Panc1 (cell line): ENCODE measurements at regions not wholly inside any gene's neighbourhood (a gene's known extent, or its start where the extent isn't known, plus 50 kb on each side); places are given as distances from the start of the nearest gene placed in this dataset.

Experiments
- ATAC-seq: fragments of 200-7000 bp; cut with Tn5 transposase; 2 replicates; pipeline ENCODE4 v1.9.1; 2020; ENCODE audit warnings: mild to moderate bottlenecking, moderate library complexity
- BruUV-seq: library from RNA; stranded (reverse); fragments of 400-500 nt; replicated peaks from 2 replicates; lab custom pipeline; 2021; lab: Mats Ljungman, UMichigan
- CTCF ChIA-PET: fragments of 300-600 bp; sonication (Branson Sonifier 250); formaldehyde crosslinking; loops from one replicate; lab custom pipeline; 2022; ENCODE audit warnings: antibody characterized with exemption; lab: Charles Lee
- POLR2A ChIA-PET: fragments of 300-600 bp; sonication (Branson Sonifier 250); formaldehyde crosslinking; loops from one replicate; lab custom pipeline; 2022; ENCODE audit warnings: antibody characterized with exemption; lab: Charles Lee
- DNase-seq: peaks from one replicate; pipeline ENCODE4 v3.0.0-alpha.2; 2010; ENCODE audit warnings: low read depth, low spot score
- H3K27ac ChIP-seq: 2 replicates; pipeline ENCODE4 v1.5.1; 2011; ENCODE audit warnings: mild to moderate bottlenecking, low read length, inconsistent platforms
- H3K27me3 ChIP-seq: fragments of 200-500 bp; sonication (Bioruptor generic); 2 replicates; pipeline ENCODE4 v1.6.0; 2014; ENCODE audit warnings: low read length, inconsistent platforms; ENCODE audit not compliant: control insufficient read depth, insufficient read depth
- H3K36me3 ChIP-seq: fragments of 200-500 bp; sonication (Bioruptor generic); 2 replicates; pipeline ENCODE4 v1.5.1; 2014; ENCODE audit warnings: inconsistent platforms, mild to moderate bottlenecking, low read length, moderate library complexity; ENCODE audit not compliant: control insufficient read depth, insufficient read depth
- H3K4me1 ChIP-seq: 2 replicates; pipeline ENCODE4 v1.5.1; 2011; ENCODE audit warnings: inconsistent platforms, mild to moderate bottlenecking, low read length, moderate library complexity; ENCODE audit not compliant: control insufficient read depth, insufficient read depth
- H3K4me3 ChIP-seq, 2 experiments: 2 replicates each; pipeline ENCODE4 v1.5.1; 2011 to 2012; ENCODE audit warnings: low read depth in 2 of 2, low read length in 2 of 2, mild to moderate bottlenecking in 2 of 2, inconsistent platforms in 1 of 2, moderate library complexity in 1 of 2
- H3K9me3 ChIP-seq: fragments of 200-500 bp; sonication (Bioruptor generic); 2 replicates; pipeline ENCODE4 v1.5.1; 2014; ENCODE audit warnings: low read depth, mild to moderate bottlenecking, inconsistent platforms, low read length, moderate library complexity; ENCODE audit not compliant: control insufficient read depth, insufficient read depth
- POLR2AphosphoS5 ChIP-seq: IDR thresholded peaks from 2 replicates; pipeline ENCODE4 v1.6.1; 2012; ENCODE audit warnings: mild to moderate bottlenecking, low read depth, low read length, moderate library complexity
- REST ChIP-seq, 2 experiments: IDR thresholded peaks; 2 replicates each; pipeline ENCODE4 v1.6.1; 2011 to 2012; ENCODE audit warnings: low read depth in 2 of 2, control low read depth in 1 of 2, low read length in 1 of 2, mild to moderate bottlenecking in 1 of 2, moderate library complexity in 1 of 2; ENCODE audit not compliant: insufficient read depth in 1 of 2
- SIN3A ChIP-seq: IDR thresholded peaks from 2 replicates; pipeline ENCODE4 v1.6.1; 2012; ENCODE audit warnings: low read depth, mild to moderate bottlenecking, low read length, moderate library complexity, borderline replicate concordance; ENCODE audit not compliant: insufficient read depth
- TCF7L2 ChIP-seq: IDR thresholded peaks from 2 replicates; pipeline ENCODE4 v1.6.1; 2011; ENCODE audit warnings: mild to moderate bottlenecking, low read depth, low read length, inconsistent platforms
- in situ Hi-C: cut with HindIII; loops from 2 replicates; pipeline ENCODE4 v1.10.0; 2016; ENCODE audit warnings: low sequenced_read_pairs, low pct_unique_long_range_greater_than_20kb
- intact Hi-C: fragments of 100-400 bp; cut with micrococcal nuclease; formaldehyde crosslinking; loops from one replicate; pipeline ENCODE4 v1.10.0; 2022; ENCODE audit not compliant: unreplicated experiment
- TF ChIP-seq, protein P1 (sequence below): fragments of 450-650 bp; IDR thresholded peaks from 2 replicates; pipeline ENCODE4 v1.5.1; 2017; ENCODE audit warnings: mild to moderate bottlenecking

GRCh38 chr7:46551603-46552002 lies 630.5 kb upstream of the IGFBP3 start:
- 0 out of 2 replicates have a peak, but pooled peaks cover 6% of the 10 kb centered on the region for H3K9me3 ChIP-seq
- H3K27ac ChIP-seq = no peak overlapping the region
- ATAC-seq (no peak), DNase-seq (no peak)
- no peaks in the 10 kb centered on the region; the same call in 1 of the 2 replicates for H3K36me3 ChIP-seq
- CTCF ChIA-PET = no interaction called here
- no peaks in the 10 kb centered on the region for H3K4me1 ChIP-seq
- intact Hi-C loops = no loop called here
- TF ChIP-seq SIN3A = no peak
- TF ChIP-seq TCF7L2 = no peak
- no peak for TF ChIP-seq REST (IDR thresholded peaks at IDR 0.05; ENCODE audit: insufficient read depth in 1 of 2, low read depth in 2 of 2, low read length in 1 of 2)
- TF ChIP-seq POLR2AphosphoS5 = no peak
- TF ChIP-seq, protein P1, sequence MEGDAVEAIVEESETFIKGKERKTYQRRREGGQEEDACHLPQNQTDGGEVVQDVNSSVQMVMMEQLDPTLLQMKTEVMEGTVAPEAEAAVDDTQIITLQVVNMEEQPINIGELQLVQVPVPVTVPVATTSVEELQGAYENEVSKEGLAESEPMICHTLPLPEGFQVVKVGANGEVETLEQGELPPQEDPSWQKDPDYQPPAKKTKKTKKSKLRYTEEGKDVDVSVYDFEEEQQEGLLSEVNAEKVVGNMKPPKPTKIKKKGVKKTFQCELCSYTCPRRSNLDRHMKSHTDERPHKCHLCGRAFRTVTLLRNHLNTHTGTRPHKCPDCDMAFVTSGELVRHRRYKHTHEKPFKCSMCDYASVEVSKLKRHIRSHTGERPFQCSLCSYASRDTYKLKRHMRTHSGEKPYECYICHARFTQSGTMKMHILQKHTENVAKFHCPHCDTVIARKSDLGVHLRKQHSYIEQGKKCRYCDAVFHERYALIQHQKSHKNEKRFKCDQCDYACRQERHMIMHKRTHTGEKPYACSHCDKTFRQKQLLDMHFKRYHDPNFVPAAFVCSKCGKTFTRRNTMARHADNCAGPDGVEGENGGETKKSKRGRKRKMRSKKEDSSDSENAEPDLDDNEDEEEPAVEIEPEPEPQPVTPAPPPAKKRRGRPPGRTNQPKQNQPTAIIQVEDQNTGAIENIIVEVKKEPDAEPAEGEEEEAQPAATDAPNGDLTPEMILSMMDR = no peak
- POLR2A ChIA-PET = no interaction called here
- in situ Hi-C loops = no loop called here
- H3K27me3 ChIP-seq = no peaks in the 10 kb centered on the region
- no peak overlapping the region for H3K4me3 ChIP-seq
- BruUV-seq = no TSS peak

DNA sequence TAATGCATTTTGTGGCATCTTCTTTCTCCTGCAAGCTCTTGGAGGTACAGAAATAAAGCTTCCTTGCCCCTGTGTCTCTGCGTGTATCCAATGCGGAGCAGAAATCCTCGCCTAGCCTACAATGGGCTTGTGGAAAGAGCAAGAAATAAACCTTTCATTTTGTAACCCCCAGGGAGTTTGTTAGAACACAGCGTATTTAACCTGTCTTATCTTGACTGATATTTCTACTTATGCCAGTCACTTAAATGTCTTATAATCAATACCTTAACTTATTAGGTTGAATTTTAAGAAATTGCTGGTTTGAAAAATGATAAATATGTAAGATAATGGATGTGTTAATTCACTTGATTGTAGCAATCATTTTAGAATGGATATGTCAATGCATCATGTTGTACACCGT lies 629.8 kb upstream of the IGFBP3 start:
- H3K27me3 ChIP-seq = no peaks in the 10 kb centered on the region
- 0 out of 2 replicates have a peak, but pooled peaks cover 6% of the 10 kb centered on the region for H3K9me3 ChIP-seq
- ChIA-PET CTCF (no interaction called here), POLR2A (no interaction called here)
- H3K36me3 ChIP-seq = no peaks in the 10 kb centered on the region; the same call in 1 of the 2 replicates
- intact Hi-C loops (no loop called here), in situ Hi-C loops (no loop called here)
- H3K27ac ChIP-seq = no peak overlapping the region
- ATAC-seq = no peak
- BruUV-seq = no TSS peak
- H3K4me1 ChIP-seq = peaks cover 7% of the 10 kb centered on the region; the same call in 1 of the 2 replicates
- no peak overlapping the region for H3K4me3 ChIP-seq
- no peak for DNase-seq
- TF ChIP-seq POLR2AphosphoS5 (no peak), TCF7L2 (no peak), REST (IDR thresholded peaks at IDR 0.05; ENCODE audit: insufficient read depth in 1 of 2, low read depth in 2 of 2, low read length in 1 of 2) (no peak), SIN3A (no peak)
- TF ChIP-seq, protein P1 = no peak
